ENCODE measurements at regions not wholly inside any gene's neighbourhood (a gene's known extent, or its start where the extent isn't known, plus 50 kb on each side); places are given as distances from the start of the nearest gene placed in this dataset.

GRCh38 chr3:159565313-159565712 lies 423.3 kb upstream of the IL12A start:
- Histone ChIP-seq H3K4me1 (ENCODE audit: control insufficient read depth, insufficient read depth, low read length) (no peaks in the 10 kb centered on the region), H3K36me3 (ENCODE audit: control insufficient read depth, insufficient read depth, low read length) (no peaks in the 10 kb centered on the region), H3K9me3 (ENCODE audit: control insufficient read depth, low read length) (no peaks in the 10 kb centered on the region), H3K9ac (ENCODE audit: extremely low read depth, low read length, poor library complexity, severe bottlenecking) (no peak overlapping the region), H3K27me3 (ENCODE audit: control insufficient read depth, insufficient read depth, low read length, poor library complexity, severe bottlenecking) (no peaks in the 10 kb centered on the region), H3K4me3 (ENCODE audit: low read length) (no peak overlapping the region), H3K27ac (ENCODE audit: low read depth, low read length) (no peak overlapping the region)
- TF ChIP-seq CTCF (conservative IDR thresholded peaks at IDR 0.05) = peak; percentile 43
- peaks cover 1% of the 10 kb centered on the region for H3K9me3 Mint-ChIP-seq
- peaks cover 4% of the 10 kb centered on the region for H3K4me1 Mint-ChIP-seq
- DNase-seq = no peak
- H3K4me3 Mint-ChIP-seq = no peak overlapping the region
- WGBS, 2 experiments (ENCODE audit: insufficient coverage in 1 of 2, insufficient read length in 1 of 2) = 92% methylated on average over 1 of the region's 1 CpG; no CpG with 5 or more reads in 1 of the 2 experiments
- H3K36me3 Mint-ChIP-seq (ENCODE audit: low read depth) = no peaks in the 10 kb centered on the region
- H3K27me3 Mint-ChIP-seq (ENCODE audit: insufficient read depth) = no peaks in the 10 kb centered on the region
- H3K27ac Mint-ChIP-seq = no peak overlapping the region

- H3K27me3 ChIP-seq (ENCODE audit: control insufficient read depth, insufficient read depth, low read length, poor library complexity, severe bottlenecking) = no peaks in the 10 kb centered on the region
- no peaks in the 10 kb centered on the region for H3K27me3 Mint-ChIP-seq (ENCODE audit: insufficient read depth)
- H3K27ac ChIP-seq (ENCODE audit: low read depth, low read length) = no peak overlapping the region
- WGBS, 2 experiments (ENCODE audit: insufficient coverage in 1 of 2, insufficient read length in 1 of 2) = 73 to 87% methylated on average over 3 of the region's 3 CpGs
- no peak overlapping the region for H3K9ac ChIP-seq (ENCODE audit: extremely low read depth, low read length, poor library complexity, severe bottlenecking)
- H3K27ac Mint-ChIP-seq = no peak overlapping the region
- H3K4me3 ChIP-seq (ENCODE audit: low read length) = no peak overlapping the region
- H3K4me3 Mint-ChIP-seq = no peak overlapping the region
- DNase-seq = no peak
- TF ChIP-seq CTCF (conservative IDR thresholded peaks at IDR 0.05) = no peak
- no peaks in the 10 kb centered on the region for H3K36me3 ChIP-seq (ENCODE audit: control insufficient read depth, insufficient read depth, low read length)
- no peaks in the 10 kb centered on the region for H3K9me3 ChIP-seq (ENCODE audit: control insufficient read depth, low read length)
- no peaks in the 10 kb centered on the region for H3K9me3 Mint-ChIP-seq
- no peaks in the 10 kb centered on the region for H3K36me3 Mint-ChIP-seq (ENCODE audit: low read depth)
- H3K4me1 Mint-ChIP-seq = no peaks in the 10 kb centered on the region
- no peaks in the 10 kb centered on the region for H3K4me1 ChIP-seq (ENCODE audit: control insufficient read depth, insufficient read depth, low read length)
These were observed 405.0 kb upstream of the IL12A start for GRCh38 chr3:159583662-159584061.

GRCh38 chr3:159584421-159584820 lies 404.2 kb upstream of the IL12A start:
- Mint-ChIP-seq H3K27ac (no peak overlapping the region), H3K4me3 (no peak overlapping the region), H3K4me1 (no peaks in the 10 kb centered on the region), H3K9me3 (no peaks in the 10 kb centered on the region), H3K27me3 (ENCODE audit: insufficient read depth) (no peaks in the 10 kb centered on the region), H3K36me3 (ENCODE audit: low read depth) (no peaks in the 10 kb centered on the region)
- H3K27ac ChIP-seq (ENCODE audit: low read depth, low read length) = no peak overlapping the region
- H3K4me3 ChIP-seq (ENCODE audit: low read length) = no peak overlapping the region
- H3K9me3 ChIP-seq (ENCODE audit: control insufficient read depth, low read length) = no peaks in the 10 kb centered on the region
- no peak for DNase-seq
- H3K27me3 ChIP-seq (ENCODE audit: control insufficient read depth, insufficient read depth, low read length, poor library complexity, severe bottlenecking) = no peaks in the 10 kb centered on the region
- no peak overlapping the region for H3K9ac ChIP-seq (ENCODE audit: extremely low read depth, low read length, poor library complexity, severe bottlenecking)
- no peak for TF ChIP-seq CTCF (conservative IDR thresholded peaks at IDR 0.05)
- H3K4me1 ChIP-seq (ENCODE audit: control insufficient read depth, insufficient read depth, low read length) = no peaks in the 10 kb centered on the region
- 93 to 95% methylated on average over 2 to 3 of the region's 3 CpGs for WGBS, 2 experiments (ENCODE audit: insufficient coverage in 1 of 2, insufficient read length in 1 of 2)
- H3K36me3 ChIP-seq (ENCODE audit: control insufficient read depth, insufficient read depth, low read length) = no peaks in the 10 kb centered on the region

All from endodermal cell (in vitro differentiated cells).